Effector CD4-positive, alpha-beta T cell (primary cell): ENCODE measurements at regions not wholly inside any gene's neighbourhood (a gene's known extent, or its start where the extent isn't known, plus 50 kb on each side); places are given as distances from the start of the nearest gene placed in this dataset.

ENCODE experiments used
- DNase-seq: peaks from one replicate; pipeline ENCODE4 v3.0.0-alpha.2; 2020

- DNase-seq = no peak
These were observed 176.2 kb downstream of the BUD13 start for GRCh38 chr11:116596346-116597260.

GRCh38 chr11:116595305-116595880 lies 177.4 kb downstream of the BUD13 start:
- DNase-seq = no peak

GRCh38 chr11:116590844-116591570 lies 181.8 kb downstream of the BUD13 start:
- DNase-seq = no peak

- no peak for DNase-seq
These were observed 183.4 kb downstream of the BUD13 start for GRCh38 chr11:116589402-116589801.

- no peak for DNase-seq
These were observed 186.4 kb downstream of the BUD13 start for GRCh38 chr11:116586392-116586791.

GRCh38 chr11:116582571-116582970 lies 190.2 kb downstream of the BUD13 start:
- no peak for DNase-seq

- DNase-seq = no peak
These were observed 191.4 kb downstream of the BUD13 start for GRCh38 chr11:116581349-116581748.

- no peak for DNase-seq
These were observed 192.0 kb downstream of the BUD13 start for GRCh38 chr11:116580799-116581198.

- DNase-seq = no peak
These were observed 192.7 kb downstream of the BUD13 start for GRCh38 chr11:116579857-116580727.

GRCh38 chr11:116579031-116579653 lies 193.6 kb downstream of the BUD13 start:
- DNase-seq = no peak

GRCh38 chr11:116577956-116578355 lies 194.8 kb downstream of the BUD13 start:
- DNase-seq = no peak

- no peak for DNase-seq
These were observed 195.5 kb downstream of the BUD13 start for GRCh38 chr11:116577273-116577672.

- no peak for DNase-seq
These were observed 196.3 kb downstream of the BUD13 start for GRCh38 chr11:116576526-116576925.

- no peak for DNase-seq
These were observed 205.0 kb downstream of the BUD13 start for GRCh38 chr11:116567721-116568242.

GRCh38 chr11:116563712-116564047 lies 209.1 kb downstream of the BUD13 start:
- DNase-seq = no peak

- DNase-seq = no peak
These were observed 209.6 kb downstream of the BUD13 start for GRCh38 chr11:116563028-116563711.

- no peak for DNase-seq
These were observed 212.2 kb downstream of the BUD13 start for GRCh38 chr11:116560589-116560988.

GRCh38 chr11:116558504-116559211 lies 214.1 kb downstream of the BUD13 start:
- DNase-seq = no peak

- DNase-seq = no peak
These were observed 215.5 kb downstream of the BUD13 start for GRCh38 chr11:116557282-116557681.

GRCh38 chr11:116556483-116556882 lies 216.3 kb downstream of the BUD13 start:
- no peak for DNase-seq

- no peak for DNase-seq
These were observed 219.3 kb downstream of the BUD13 start for GRCh38 chr11:116553482-116553881.
